ENCODE measurements at regions not wholly inside any gene's neighbourhood (a gene's known extent, or its start where the extent isn't known, plus 50 kb on each side); places are given as distances from the start of the nearest gene placed in this dataset.

DNA sequence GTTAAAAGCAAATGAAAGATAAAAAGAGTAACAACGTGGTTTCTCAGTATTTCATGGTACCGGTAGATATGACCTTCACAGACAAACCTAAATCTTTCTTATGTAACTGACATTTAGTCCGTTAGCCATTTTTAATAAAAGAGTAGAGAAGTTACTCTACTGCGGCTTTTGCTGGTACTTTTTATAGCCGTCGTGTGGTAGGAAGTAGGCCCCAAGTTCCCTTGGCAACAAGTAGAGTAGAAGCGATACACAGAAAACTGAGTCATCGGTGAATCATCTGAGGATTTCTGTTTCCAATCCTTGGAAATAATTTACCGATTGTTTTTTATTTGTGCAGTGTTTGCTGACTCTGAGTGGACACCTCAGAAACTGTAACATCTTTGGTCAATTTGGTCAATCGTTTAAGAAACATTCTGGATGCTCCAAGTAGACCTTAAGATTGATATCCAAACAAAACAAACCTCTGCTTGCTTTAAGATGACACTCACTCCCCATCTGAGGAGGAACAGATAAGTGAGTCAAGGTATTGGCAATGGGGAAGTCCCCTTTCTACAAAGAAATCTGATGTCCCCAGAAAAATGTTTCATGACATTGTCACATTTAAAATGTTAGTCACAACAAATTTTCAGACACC is 63.9 kb upstream of the AHR start:
- DNase-seq (ENCODE audit: low read depth): peak; percentile 28

- no peak for DNase-seq (ENCODE audit: low read depth)
Measured at GRCh38 chr7:17236171-17236570, 62.3 kb upstream of the AHR start.

DNA sequence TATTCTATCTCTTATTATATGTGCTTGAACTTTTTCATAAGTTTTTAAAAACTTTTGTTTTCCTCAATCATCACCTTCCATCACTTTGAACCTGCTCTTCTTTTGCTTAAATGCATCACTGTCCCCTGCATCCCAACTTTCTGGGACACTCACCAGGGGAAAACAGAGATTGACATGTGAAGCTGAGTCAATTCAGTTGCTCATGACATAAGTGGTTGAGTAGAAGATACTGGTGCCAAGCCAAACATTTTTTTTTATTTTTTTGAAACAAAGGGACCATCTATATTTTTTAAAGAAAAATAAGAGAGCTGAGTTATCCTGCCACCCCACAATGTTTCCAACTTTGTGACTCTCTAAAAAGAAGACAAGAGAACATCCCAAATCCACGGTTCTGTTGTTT is 61.8 kb upstream of the AHR start:
- DNase-seq (ENCODE audit: low read depth): no peak

DNA sequence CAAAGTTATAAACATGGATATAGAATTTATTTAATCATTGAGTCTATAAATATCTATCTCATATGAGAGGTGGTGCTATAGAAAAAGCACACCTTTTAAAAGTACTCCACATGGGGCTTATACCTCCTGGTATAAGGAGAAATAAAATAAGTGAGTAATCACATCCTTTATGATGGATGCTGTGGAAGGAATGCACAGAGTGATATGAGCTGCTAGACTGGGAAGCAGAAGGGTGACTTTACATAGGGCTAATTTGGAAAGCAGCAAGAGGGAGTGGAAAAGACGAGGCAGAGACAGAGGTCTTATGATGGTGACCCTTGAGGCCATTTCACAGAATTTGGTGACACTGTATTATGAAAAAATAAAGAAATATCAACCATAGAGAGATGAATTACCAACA is 59.4 kb upstream of the AHR start:
- DNase-seq (ENCODE audit: low read depth): no peak

DNA sequence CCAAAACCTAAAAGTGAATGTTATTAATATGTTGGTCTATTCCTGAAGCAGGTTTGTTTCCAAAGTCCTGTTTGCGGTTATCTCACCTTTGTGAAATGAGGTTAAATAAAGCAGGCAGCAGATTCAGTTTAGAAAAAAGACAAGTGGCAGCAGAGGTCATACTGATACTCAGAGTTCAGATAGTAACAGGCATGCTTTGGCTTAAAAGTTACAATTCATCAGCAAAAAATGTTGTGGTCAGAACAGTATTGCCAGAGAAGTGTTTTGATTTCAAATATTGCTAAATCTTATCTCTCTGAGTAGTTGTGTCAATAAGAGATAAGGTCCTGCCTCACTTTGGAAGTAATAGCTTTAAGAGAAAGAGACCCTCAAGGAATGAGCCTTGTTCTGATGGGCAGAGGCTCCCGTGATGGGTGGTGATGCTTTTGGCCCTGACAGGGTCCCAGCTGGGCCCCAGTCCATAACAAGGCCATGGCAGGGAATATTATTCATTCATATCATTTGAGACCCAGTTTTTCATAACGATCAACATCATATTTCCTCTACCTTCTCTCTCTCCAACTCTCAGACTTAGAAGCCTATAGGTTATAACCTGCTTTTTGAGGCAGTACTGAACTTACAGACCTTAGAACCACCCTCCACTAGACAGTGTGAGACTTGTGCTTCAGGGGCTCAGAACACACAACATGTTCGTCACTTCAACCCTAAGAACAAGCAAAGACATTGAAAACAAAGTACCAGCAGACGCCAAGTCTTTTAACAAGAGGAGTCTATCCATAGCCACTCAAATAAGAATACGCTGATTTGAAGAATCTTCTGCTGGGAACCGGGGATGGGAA is 58.5 kb upstream of the AHR start:
- DNase-seq (ENCODE audit: low read depth): no peak

DNA sequence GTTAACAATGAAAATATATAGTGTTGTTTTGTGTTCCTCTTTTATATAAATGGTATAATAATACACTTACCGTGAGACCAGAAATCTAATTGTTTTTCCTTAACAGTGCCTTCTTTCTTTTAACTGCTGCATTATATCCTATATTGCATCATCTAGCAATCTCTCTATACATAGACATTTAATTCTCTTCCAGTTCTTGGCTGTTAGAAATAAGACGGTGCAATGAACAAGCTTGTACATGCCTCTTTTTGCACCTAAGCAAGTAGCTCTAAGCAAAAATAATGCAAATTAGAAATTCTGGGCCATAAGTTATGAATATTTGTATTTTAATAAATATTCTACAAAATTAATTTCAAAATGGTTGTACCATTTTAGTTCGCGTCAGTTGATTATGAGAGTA is 55.9 kb upstream of the AHR start:
- DNase-seq (ENCODE audit: low read depth): no peak

GRCh38 chr7:17244786-17245185 is 53.7 kb upstream of the AHR start:
- no peak for DNase-seq (ENCODE audit: low read depth)

DNA sequence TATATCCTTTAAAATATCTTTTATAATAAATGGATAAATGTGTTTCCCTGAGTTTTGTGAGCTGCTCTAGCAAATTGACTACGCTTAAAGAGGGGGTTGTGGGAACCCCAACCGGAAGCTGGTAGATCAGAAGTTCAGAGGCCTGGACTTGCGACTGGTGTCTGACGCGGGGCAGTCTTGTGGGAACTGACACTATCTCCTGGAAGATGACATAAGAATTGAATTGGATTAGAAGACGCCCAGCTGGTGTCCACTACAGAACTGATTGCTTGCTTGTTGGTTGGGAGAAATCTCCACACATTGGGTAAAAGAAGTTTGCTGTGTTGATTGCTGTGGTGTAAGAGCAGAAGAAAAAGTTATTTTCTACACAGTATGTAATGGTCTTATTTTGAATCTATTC is 51.1 kb upstream of the AHR start:
- DNase-seq (ENCODE audit: low read depth): no peak

DNA sequence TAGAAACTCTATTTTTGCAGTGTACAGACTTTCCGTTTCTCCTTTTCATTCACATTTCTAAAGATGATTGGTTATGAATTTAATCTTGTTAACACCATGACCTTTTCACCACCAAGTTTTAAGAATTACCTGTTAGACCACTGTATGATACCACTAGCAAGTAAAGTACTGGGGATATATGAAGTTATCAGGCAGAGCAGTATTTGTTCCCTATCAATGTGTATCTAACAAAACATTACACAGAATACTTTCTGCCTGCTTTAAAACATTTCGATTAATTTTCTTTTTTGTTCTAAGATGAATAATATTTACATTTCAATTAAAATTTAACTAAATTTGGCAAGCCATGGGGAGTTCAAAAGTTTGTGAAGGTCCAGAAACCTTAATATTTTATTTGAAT is 49.9 kb upstream of the AHR start:
- DNase-seq (ENCODE audit: low read depth): no peak
